H9 (cell line): ENCODE measurements at regions not wholly inside any gene's neighbourhood (a gene's known extent, or its start where the extent isn't known, plus 50 kb on each side); places are given as distances from the start of the nearest gene placed in this dataset.
A peak's percentile ranks its signal among the peaks of the same experiment; 100 is the strongest.

Source experiments
- DNase-seq: peaks from one replicate; pipeline ENCODE4 v3.0.0-alpha.2; 2017
- H2AFZ ChIP-seq: one replicate; pipeline ENCODE4 v1.6.1; 2013; ENCODE audit warnings: mild to moderate bottlenecking, low read length, control low read depth, moderate library complexity
- H2AK5ac ChIP-seq: 2 replicates; pipeline ENCODE4 v1.6.1; 2013; ENCODE audit warnings: low read length, control low read depth, mixed read lengths; ENCODE audit not compliant: insufficient read length
- H2BK120ac ChIP-seq: one replicate; pipeline ENCODE4 v1.6.1; 2013; ENCODE audit warnings: low read depth, mild to moderate bottlenecking, low read length, control low read depth, inconsistent platforms; ENCODE audit not compliant: poor library complexity, severe bottlenecking
- H2BK12ac ChIP-seq: 2 replicates; pipeline ENCODE4 v1.6.1; 2013; ENCODE audit warnings: low read length, control low read depth, mixed read lengths, low read depth; ENCODE audit not compliant: insufficient read length
- H2BK15ac ChIP-seq: 2 replicates; pipeline ENCODE4 v1.6.1; 2013; ENCODE audit warnings: low read depth, low read length, control low read depth
- H2BK20ac ChIP-seq: one replicate; pipeline ENCODE4 v1.6.1; 2013; ENCODE audit warnings: low read depth, mild to moderate bottlenecking, low read length, control low read depth, inconsistent platforms; ENCODE audit not compliant: poor library complexity, severe bottlenecking
- H2BK5ac ChIP-seq: 2 replicates; pipeline ENCODE4 v1.6.1; 2013; ENCODE audit warnings: low read length, control low read depth, mixed read lengths; ENCODE audit not compliant: insufficient read length
- H3K14ac ChIP-seq: 2 replicates; pipeline ENCODE4 v1.6.1; 2013; ENCODE audit warnings: low read length, control low read depth; ENCODE audit not compliant: insufficient read depth
- H3K18ac ChIP-seq: 2 replicates; pipeline ENCODE4 v1.6.1; 2013; ENCODE audit warnings: low read depth, mild to moderate bottlenecking, mixed read lengths, low read length, control low read depth; ENCODE audit not compliant: insufficient read length
- H3K23ac ChIP-seq: 2 replicates; pipeline ENCODE4 v1.6.1; 2013; ENCODE audit warnings: low read length, control low read depth, mixed read lengths, low read depth; ENCODE audit not compliant: insufficient read length
- H3K23me2 ChIP-seq: 2 replicates; pipeline ENCODE4 v1.6.1; 2013; ENCODE audit warnings: low read depth, mild to moderate bottlenecking, mixed read lengths, low read length, control low read depth; ENCODE audit not compliant: insufficient read length, poor library complexity, severe bottlenecking
- H3K27ac ChIP-seq: 2 replicates; pipeline ENCODE4 v1.5.1; 2013; ENCODE audit warnings: low read length, control low read depth, mixed read lengths, low read depth; ENCODE audit not compliant: insufficient read length
- H3K27me3 ChIP-seq: 2 replicates; pipeline ENCODE4 v1.6.1; 2013; ENCODE audit warnings: low read length, control low read depth, inconsistent platforms; ENCODE audit not compliant: insufficient read depth
- H3K4ac ChIP-seq: 2 replicates; pipeline ENCODE4 v1.6.1; 2013; ENCODE audit warnings: low read depth, mild to moderate bottlenecking, control low read depth, inconsistent platforms, low read length, moderate library complexity
- H3K4me1 ChIP-seq: 2 replicates; pipeline ENCODE4 v1.6.1; 2013; ENCODE audit warnings: low read length, control low read depth, inconsistent platforms; ENCODE audit not compliant: insufficient read depth
- H3K4me2 ChIP-seq: 2 replicates; pipeline ENCODE4 v1.6.1; 2013; ENCODE audit warnings: low read length, control low read depth, mixed read lengths; ENCODE audit not compliant: insufficient read length, insufficient read depth
- H3K56ac ChIP-seq: 2 replicates; pipeline ENCODE4 v1.6.1; 2013; ENCODE audit warnings: low read depth, mild to moderate bottlenecking, mixed read lengths, low read length, control low read depth; ENCODE audit not compliant: insufficient read length
- H3K79me1 ChIP-seq: 2 replicates; pipeline ENCODE4 v1.6.1; 2013; ENCODE audit warnings: low read depth, mild to moderate bottlenecking, moderate library complexity, low read length, control low read depth, inconsistent platforms; ENCODE audit not compliant: insufficient read depth, poor library complexity, severe bottlenecking
- H3K79me2 ChIP-seq: 2 replicates; pipeline ENCODE4 v1.6.1; 2013; ENCODE audit warnings: low read length, control low read depth, inconsistent platforms; ENCODE audit not compliant: insufficient read depth
- H3K9ac ChIP-seq: 2 replicates; pipeline ENCODE4 v1.6.1; 2013; ENCODE audit warnings: low read length, control low read depth, mixed read lengths; ENCODE audit not compliant: insufficient read length; ENCODE audit errors: extremely low read depth
- H3K9me3 ChIP-seq: one replicate; pipeline ENCODE4 v1.6.1; 2013; ENCODE audit warnings: low read depth, low read length, inconsistent platforms; ENCODE audit not compliant: control insufficient read depth
- H3T11ph ChIP-seq: one replicate; pipeline ENCODE4 v1.6.1; 2013; ENCODE audit warnings: mild to moderate bottlenecking, low read length, control low read depth, inconsistent platforms
- H4K20me1 ChIP-seq: one replicate; pipeline ENCODE4 v1.6.1; 2013; ENCODE audit not compliant: control insufficient read depth, insufficient read length, insufficient read depth
- H4K5ac ChIP-seq: 2 replicates; pipeline ENCODE4 v1.6.1; 2013; ENCODE audit warnings: low read depth, mild to moderate bottlenecking, mixed read lengths, low read length, control low read depth; ENCODE audit not compliant: insufficient read length
- H4K8ac ChIP-seq: replicated peaks from 2 replicates; pipeline ENCODE4 v1.6.1; 2013; ENCODE audit warnings: low read length, control low read depth, mixed read lengths, low read depth; ENCODE audit not compliant: insufficient read length
- H4K91ac ChIP-seq: 2 replicates; pipeline ENCODE4 v1.6.1; 2013; ENCODE audit warnings: low read depth, mild to moderate bottlenecking, moderate library complexity, mixed read lengths, low read length, control low read depth; ENCODE audit not compliant: insufficient read length
- H3K27ac Mint-ChIP-seq, 3 experiments: 2 replicates in 2 of 3; 3 replicates in 1 of 3; pipeline ENCODE4 v1.8.0; 2020 to 2021; ENCODE audit warnings: mixed read lengths in 3 of 3, mild to moderate bottlenecking in 1 of 3, moderate library complexity in 1 of 3
- H3K27me3 Mint-ChIP-seq: 2 replicates; pipeline ENCODE4 v1.8.0; 2021; ENCODE audit warnings: low read depth, mild to moderate bottlenecking, moderate library complexity, mixed read lengths
- H3K36me3 Mint-ChIP-seq, 3 experiments: 2 replicates in 2 of 3; 3 replicates in 1 of 3; pipeline ENCODE4 v1.8.0; 2020 to 2021; ENCODE audit warnings: low read depth in 3 of 3, mixed read lengths in 3 of 3; ENCODE audit not compliant: insufficient read depth in 1 of 3
- H3K4me1 Mint-ChIP-seq, 2 experiments: 2 replicates each; pipeline ENCODE4 v1.8.0; 2020; ENCODE audit warnings: mixed read lengths in 2 of 2
- H3K4me3 Mint-ChIP-seq, 2 experiments: 2 replicates in 1 of 2; 3 replicates in 1 of 2; pipeline ENCODE4 v1.8.0; 2020 to 2021; ENCODE audit warnings: mild to moderate bottlenecking in 2 of 2, mixed read lengths in 2 of 2, moderate library complexity in 1 of 2
- H3K9me3 Mint-ChIP-seq, 2 experiments: 2 replicates in 1 of 2; 3 replicates in 1 of 2; pipeline ENCODE4 v1.8.0; 2020; ENCODE audit warnings: mild to moderate bottlenecking in 2 of 2, mixed read lengths in 2 of 2, moderate library complexity in 1 of 2
- CTCF ChIP-seq: fragments of 200-600 bp; sonication (generic); conservative IDR thresholded peaks from 3 replicates; pipeline ENCODE4 v1.8.0; 2021; ENCODE audit warnings: antibody characterized with exemption, mild to moderate bottlenecking
- WGBS: extraction: QIAGEN DNeasy Blood & Tissue Kit; methylation state at CpG from one replicate; pipeline ENCODE4 v1.1.7; 2013; ENCODE audit warnings: missing lambda C conversion rate, low lambda C conversion rate, mixed read lengths; ENCODE audit not compliant: insufficient read length; ENCODE audit errors: extremely low coverage; 5-methylcytosine and 5-hydroxymethylcytosine counted together

- no peak overlapping the region for H3K27ac ChIP-seq
- H2BK120ac ChIP-seq: no peak overlapping the region
- no peak overlapping the region for H2BK20ac ChIP-seq
- H2BK12ac ChIP-seq: no peak overlapping the region
- no peak overlapping the region for H2BK5ac ChIP-seq
- no peaks in the 10 kb centered on the region for H3K79me2 ChIP-seq
- WGBS: no CpG with 5 or more reads among the region's 6 CpGs
- no peak overlapping the region for H4K8ac ChIP-seq
- H3K18ac ChIP-seq: no peak overlapping the region
- DNase-seq: no peak
- H3K36me3 Mint-ChIP-seq: no peaks in the 10 kb centered on the region
- no peak overlapping the region for H3K14ac ChIP-seq
- H2AFZ ChIP-seq: peak overlapping the region; percentile 73
- H3T11ph ChIP-seq: no peak overlapping the region
- no peak for TF ChIP-seq CTCF
- no peaks in the 10 kb centered on the region for H3K27me3 ChIP-seq
- H3K4ac ChIP-seq: no peak overlapping the region
- no peaks in the 10 kb centered on the region for H3K79me1 ChIP-seq
- no peaks in the 10 kb centered on the region for H3K9me3 Mint-ChIP-seq
- H4K5ac ChIP-seq: no peak overlapping the region
- no peak overlapping the region for H3K4me2 ChIP-seq
- H3K23me2 ChIP-seq: no peaks in the 10 kb centered on the region
- no peak overlapping the region for H2AK5ac ChIP-seq
- H4K20me1 ChIP-seq: no peaks in the 10 kb centered on the region
- no peak overlapping the region for H2BK15ac ChIP-seq
- H3K4me1 ChIP-seq: no peaks in the 10 kb centered on the region
- H3K9ac ChIP-seq: no peak overlapping the region
- peaks cover 0 to 2% of the 10 kb centered on the region in 2 experiments; a peak in 1 of 4 replicates for H3K4me1 Mint-ChIP-seq
- H3K56ac ChIP-seq: no peak overlapping the region
- no peaks in the 10 kb centered on the region for H3K9me3 ChIP-seq
- no peak overlapping the region for H3K23ac ChIP-seq
- H4K91ac ChIP-seq: no peak overlapping the region
- no peak overlapping the region for H3K4me3 Mint-ChIP-seq
- no peak overlapping the region; a peak in 1 of 7 replicates for H3K27ac Mint-ChIP-seq
- no peaks in the 10 kb centered on the region for H3K27me3 Mint-ChIP-seq
These were observed 73.2 kb upstream of the JAG1 start for GRCh38 chr20:10747019-10747418.
